HCT116 (cell line): ENCODE measurements at regions not wholly inside any gene's neighbourhood (a gene's known extent, or its start where the extent isn't known, plus 50 kb on each side); places are given as distances from the start of the nearest gene placed in this dataset.

Experiments used
- ATAC-seq: fragments of 200-7000 bp; cut with Tn5 transposase; 2 replicates; pipeline ENCODE4 v1.9.1; 2020; ENCODE audit warnings: mild to moderate bottlenecking, moderate library complexity
- BruUV-seq: library from RNA; stranded (reverse); fragments of 400-500 nt; replicated peaks from 2 replicates; lab custom pipeline; 2021; lab: Mats Ljungman, UMichigan
- CTCF ChIA-PET: fragments of 300-600 bp; sonication (Branson Sonifier 250); formaldehyde crosslinking; loops from one replicate; lab custom pipeline; 2021; ENCODE audit warnings: antibody characterized with exemption; lab: Charles Lee
- POLR2A ChIA-PET: fragments of 300-600, 350-600 bp; sonication (Branson Sonifier 250); formaldehyde crosslinking; loops from one replicate; lab custom pipeline; 2021; ENCODE audit warnings: antibody characterized with exemption; lab: Charles Lee
- RAD21 ChIA-PET, 2 experiments: fragments of 300-600 bp; sonication (Branson Sonifier 250); formaldehyde crosslinking; loops; one replicate each; lab custom pipeline; 2023; ENCODE audit warnings: low total read pairs in 2 of 2; ENCODE audit not compliant: uncharacterized antibody in 2 of 2, unreplicated experiment in 2 of 2, low non-redundant PET in 1 of 2; lab: Charles Lee
- DNase-seq: peaks from one replicate; pipeline ENCODE4 v3.0.0-alpha.2; 2010; ENCODE audit warnings: low read depth, low spot score
- H2AFZ ChIP-seq: fragments of 200-600 bp; shearing (Covaris generic), sonication (generic); 2 replicates; pipeline ENCODE4 v1.6.1; 2017; ENCODE audit warnings: low read depth, mixed run types, mixed read lengths, antibody characterized with exemption, low read length; ENCODE audit not compliant: poor library complexity, severe bottlenecking
- H3K27ac ChIP-seq: 2 replicates; pipeline ENCODE4 v1.5.1; 2012; ENCODE audit warnings: low read depth, low read length
- H3K27me3 ChIP-seq: fragments of 200-600 bp; sonication (generic); 2 replicates; pipeline ENCODE4 v1.6.1; 2016; ENCODE audit warnings: mixed run types, low read length, mixed read lengths; ENCODE audit not compliant: insufficient read depth
- H3K36me3 ChIP-seq, 2 experiments: fragments of 200-500 bp in 1 of 2; fragments of 200-600 bp in 1 of 2; sonication (Bioruptor generic) in 1 of 2; sonication (generic) in 1 of 2; 2 replicates each; pipeline versions ENCODE4 v1.5.1 to v1.6.1; 2014 to 2016; ENCODE audit warnings: low read length in 2 of 2, inconsistent platforms in 1 of 2, mixed read lengths in 1 of 2, mixed run types in 1 of 2; ENCODE audit not compliant: insufficient read depth in 2 of 2, control insufficient read depth in 1 of 2
- H3K4me1 ChIP-seq, 2 experiments: fragments of 200-600 bp in 1 of 2; sonication (generic) in 1 of 2; 2 replicates each; pipeline versions ENCODE4 v1.5.1 to v1.6.1; 2012 to 2017; ENCODE audit warnings: low read length in 2 of 2, inconsistent platforms in 1 of 2, mild to moderate bottlenecking in 1 of 2, mixed read lengths in 1 of 2, mixed run types in 1 of 2, moderate library complexity in 1 of 2; ENCODE audit not compliant: insufficient read depth in 2 of 2, control insufficient read depth in 1 of 2
- H3K4me2 ChIP-seq: fragments of 200-600 bp; sonication (generic); 2 replicates; pipeline ENCODE4 v1.6.1; 2017; ENCODE audit warnings: mixed run types, low read length, mixed read lengths
- H3K4me3 ChIP-seq, 2 experiments: fragments of 200-600 bp in 1 of 2; sonication (generic) in 1 of 2; replicated peaks in 1 of 2; 2 replicates each; pipeline ENCODE4 v1.5.1; 2011 to 2016; ENCODE audit warnings: low read length in 2 of 2, control low read depth in 1 of 2, low read depth in 1 of 2, mild to moderate bottlenecking in 1 of 2, mixed read lengths in 1 of 2, mixed run types in 1 of 2
- H3K79me2 ChIP-seq: fragments of 200-600 bp; sonication (generic); 2 replicates; pipeline ENCODE4 v1.6.1; 2017; ENCODE audit warnings: mild to moderate bottlenecking, mixed run types, low read length, moderate library complexity, mixed read lengths; ENCODE audit not compliant: insufficient read depth
- H3K9ac ChIP-seq: fragments of 200-600 bp; sonication (generic); 2 replicates; pipeline ENCODE4 v1.6.1; 2016; ENCODE audit warnings: low read length, mixed read lengths
- H3K9me2 ChIP-seq: fragments of 200-600 bp; sonication (generic), shearing (Covaris generic); 2 replicates; pipeline ENCODE4 v1.6.1; 2017; ENCODE audit warnings: mixed run types, mild to moderate bottlenecking, moderate library complexity; ENCODE audit not compliant: insufficient read depth
- H3K9me3 ChIP-seq, 2 experiments: fragments of 200-500 bp in 1 of 2; fragments of 200-600 bp in 1 of 2; sonication (Bioruptor generic) in 1 of 2; sonication (generic) in 1 of 2; 2 replicates each; pipeline ENCODE4 v1.6.1; 2014 to 2017; ENCODE audit warnings: low read length in 2 of 2, mixed read lengths in 2 of 2, inconsistent platforms in 1 of 2, low read depth in 1 of 2, mild to moderate bottlenecking in 1 of 2, mixed run types in 1 of 2, moderate library complexity in 1 of 2; ENCODE audit not compliant: control insufficient read depth in 1 of 2, insufficient read depth in 1 of 2
- H4K20me1 ChIP-seq: fragments of 200-600 bp; sonication (generic), shearing (Covaris generic); 2 replicates; pipeline ENCODE4 v1.6.1; 2017; ENCODE audit warnings: mixed run types, mild to moderate bottlenecking, moderate library complexity; ENCODE audit not compliant: insufficient read depth
- CBX3 ChIP-seq: IDR thresholded peaks from 2 replicates; pipeline ENCODE4 v1.6.1; 2012; ENCODE audit warnings: low read depth
- CEBPB ChIP-seq: IDR thresholded peaks from 2 replicates; pipeline ENCODE4 v1.6.1; 2012; ENCODE audit warnings: low read depth
- EGR1 ChIP-seq: IDR thresholded peaks from 2 replicates; pipeline ENCODE4 v1.6.1; 2012; ENCODE audit warnings: low read depth
- EZH2 ChIP-seq: fragments of 200-600 bp; sonication (generic); IDR thresholded peaks from 2 replicates; pipeline ENCODE4 v1.6.1; 2017; ENCODE audit warnings: antibody characterized with exemption, mixed run types
- JUND ChIP-seq: IDR thresholded peaks from 2 replicates; pipeline ENCODE4 v1.6.1; 2012
- POLR2A ChIP-seq: IDR thresholded peaks from 2 replicates; pipeline ENCODE4 v1.7.0; 2011; ENCODE audit warnings: borderline replicate concordance; ENCODE audit not compliant: insufficient read depth, insufficient read length; ENCODE audit errors: extremely low read depth
- POLR2AphosphoS5 ChIP-seq: IDR thresholded peaks from 2 replicates; pipeline ENCODE4 v1.6.1; 2011; ENCODE audit warnings: mild to moderate bottlenecking, low read depth, low read length, moderate library complexity
- RAD21 ChIP-seq: IDR thresholded peaks from 2 replicates; pipeline ENCODE4 v1.6.1; 2012; ENCODE audit warnings: low read depth, mild to moderate bottlenecking
- SIN3A ChIP-seq: IDR thresholded peaks from 2 replicates; pipeline ENCODE4 v1.6.1; 2012; ENCODE audit warnings: low read depth
- SP1 ChIP-seq: IDR thresholded peaks from 2 replicates; pipeline ENCODE4 v1.6.1; 2012; ENCODE audit warnings: low read depth
- SRF ChIP-seq: IDR thresholded peaks from 2 replicates; pipeline ENCODE4 v1.6.1; 2012; ENCODE audit warnings: low read depth
- YY1 ChIP-seq: IDR thresholded peaks from 2 replicates; pipeline ENCODE4 v1.6.1; 2011; ENCODE audit warnings: low read length, low read depth, moderate library complexity, mild to moderate bottlenecking; ENCODE audit not compliant: insufficient replicate concordance; ENCODE audit errors: extremely low read depth
- ZBTB33 ChIP-seq: IDR thresholded peaks from 2 replicates; pipeline ENCODE4 v1.6.1; 2011; ENCODE audit warnings: mild to moderate bottlenecking, low read length, moderate library complexity; ENCODE audit not compliant: insufficient replicate concordance; ENCODE audit errors: extremely low read depth
- ZFX ChIP-seq: fragments of 450-650 bp; IDR thresholded peaks from 2 replicates; pipeline ENCODE4 v1.6.1; 2017
- intact Hi-C: fragments of 100-400 bp; cut with micrococcal nuclease; formaldehyde crosslinking; loops from 2 replicates; pipeline ENCODE4 v1.10.0; 2022

- H2AFZ ChIP-seq = no peak overlapping the region
- no peaks in the 10 kb centered on the region for H3K9me2 ChIP-seq
- no peak overlapping the region for H3K4me3 ChIP-seq
- H3K4me2 ChIP-seq = no peak overlapping the region
- no peaks in the 10 kb centered on the region for H3K9me3 ChIP-seq
- no peaks in the 10 kb centered on the region for H3K27me3 ChIP-seq
- DNase-seq (no peak), ATAC-seq (no peak)
- H3K36me3 ChIP-seq = no peaks in the 10 kb centered on the region
- H4K20me1 ChIP-seq = no peaks in the 10 kb centered on the region
- no TSS peak for BruUV-seq
- H3K79me2 ChIP-seq = no peaks in the 10 kb centered on the region
- H3K4me1 ChIP-seq = no peaks in the 10 kb centered on the region
- no peak for TF ChIP-seq CEBPB
- TF ChIP-seq JUND = no peak
- no peak for TF ChIP-seq POLR2A
- no peak for TF ChIP-seq SIN3A
- TF ChIP-seq RAD21 = no peak
- no peak for TF ChIP-seq ZFX
- no peak for TF ChIP-seq SRF
- no peak for TF ChIP-seq ZBTB33
- no peak for TF ChIP-seq YY1
- TF ChIP-seq SP1 = no peak
- no peak for TF ChIP-seq EGR1
- no peak for TF ChIP-seq POLR2AphosphoS5
- TF ChIP-seq CBX3 = no peak
- no peak for TF ChIP-seq EZH2
- no peak overlapping the region for H3K27ac ChIP-seq
- RAD21 ChIA-PET = no interaction called here
- POLR2A ChIA-PET = no interaction called here
- no peak overlapping the region for H3K9ac ChIP-seq
- intact Hi-C loops = no loop called here
- CTCF ChIA-PET = no interaction called here
Observed at GRCh38 chr14:65269732-65270131, 142.8 kb upstream of the FUT8 start.
